CD4-positive, alpha-beta T cell (primary cell): ENCODE measurements at regions not wholly inside any gene's neighbourhood (a gene's known extent, or its start where the extent isn't known, plus 50 kb on each side); places are given as distances from the start of the nearest gene placed in this dataset.

Experiments used
- ATAC-seq: fragments of 200-7000 bp; cut with Tn5 transposase; one replicate; pipeline ENCODE4 v1.10.0; 2022; ENCODE audit warnings: mild to moderate bottlenecking; ENCODE audit not compliant: poor library complexity
- CTCF ChIA-PET: fragments of 350-600 bp; sonication (Branson Sonifier 250); formaldehyde crosslinking; loops from one replicate; lab custom pipeline; 2021; ENCODE audit warnings: antibody characterized with exemption, inconsistent platforms; lab: Charles Lee
- POLR2A ChIA-PET: fragments of 350-600 bp; sonication (Branson Sonifier 250); formaldehyde crosslinking; loops from one replicate; lab custom pipeline; 2021; ENCODE audit warnings: antibody characterized with exemption, inconsistent platforms; lab: Charles Lee
- DNase-seq, 14 experiments: peaks; one replicate each; pipeline ENCODE4 v3.0.0-alpha.2; 2013 to 2020; ENCODE audit warnings: mixed read lengths in 2 of 14
- H3K27ac ChIP-seq, 2 donors: one replicate each; pipeline versions ENCODE4 v1.5.1 to v1.7.0; 2013; ENCODE audit warnings: low read length in 2 of 2, low read depth in 1 of 2, mild to moderate bottlenecking in 1 of 2
- H3K27me3 ChIP-seq, 2 experiments: 1 replicate in 1 of 2; 2 replicates in 1 of 2; pipeline versions ENCODE4 v1.6.1 to v1.7.0; 2013; ENCODE audit warnings: low read length in 2 of 2, control low read depth in 1 of 2, mild to moderate bottlenecking in 1 of 2, moderate library complexity in 1 of 2; ENCODE audit not compliant: insufficient read depth in 2 of 2, control insufficient read depth in 1 of 2
- H3K36me3 ChIP-seq: one replicate; pipeline ENCODE4 v1.6.1; 2013; ENCODE audit warnings: low read length, control low read depth; ENCODE audit not compliant: insufficient read depth
- H3K4me1 ChIP-seq: one replicate; pipeline ENCODE4 v1.6.1; 2013; ENCODE audit warnings: low read length, control low read depth; ENCODE audit not compliant: insufficient read depth
- H3K4me3 ChIP-seq: one replicate; pipeline ENCODE4 v1.5.1; 2013; ENCODE audit warnings: mild to moderate bottlenecking, low read length, moderate library complexity
- H3K9me3 ChIP-seq, 2 experiments: 1 replicate in 1 of 2; 2 replicates in 1 of 2; pipeline versions ENCODE4 v1.6.1 to v1.7.0; 2013; ENCODE audit warnings: low read length in 2 of 2, mild to moderate bottlenecking in 2 of 2, control low read depth in 1 of 2, moderate library complexity in 1 of 2; ENCODE audit not compliant: control insufficient read depth in 1 of 2, insufficient read depth in 1 of 2
- H3K27ac Mint-ChIP-seq: one replicate; pipeline ENCODE4 v1.8.0; 2020; ENCODE audit warnings: mixed read lengths
- H3K27me3 Mint-ChIP-seq: one replicate; pipeline ENCODE4 v1.8.0; 2021; ENCODE audit warnings: mixed read lengths
- H3K36me3 Mint-ChIP-seq: one replicate; pipeline ENCODE4 v1.8.0; 2021; ENCODE audit warnings: low read depth, mixed read lengths
- H3K4me1 Mint-ChIP-seq: one replicate; pipeline ENCODE4 v1.8.0; 2021; ENCODE audit warnings: low read depth, mixed read lengths
- H3K4me3 Mint-ChIP-seq: one replicate; pipeline ENCODE4 v1.8.0; 2020; ENCODE audit warnings: mild to moderate bottlenecking, mixed read lengths
- H3K9me3 Mint-ChIP-seq: one replicate; pipeline ENCODE4 v1.8.0; 2020; ENCODE audit warnings: mixed read lengths
- CTCF ChIP-seq: fragments of 200-600 bp; IDR thresholded peaks from one replicate; pipeline ENCODE4 v1.8.0; 2022; ENCODE audit warnings: antibody characterized with exemption, mild to moderate bottlenecking
- intact Hi-C, 2 experiments: fragments of 100-400 bp; cut with DNase I in 1 of 2; cut with micrococcal nuclease in 1 of 2; formaldehyde crosslinking; loops; one replicate each; pipeline versions ENCODE4 v1.15.1 to v1.9.0; 2023 to 2025; cut with DNase I, micrococcal nuclease

- Histone ChIP-seq H3K9me3 (peaks cover 0 to 6% of the 10 kb centered on the region in 2 experiments), H3K27ac (no peak overlapping the region), H3K4me3 (no peak overlapping the region), H3K36me3 (no peaks in the 10 kb centered on the region), H3K27me3 (no peaks in the 10 kb centered on the region), H3K4me1 (no peaks in the 10 kb centered on the region)
- Mint-ChIP-seq H3K27me3 (no peaks in the 10 kb centered on the region), H3K27ac (no peak overlapping the region), H3K9me3 (peaks cover 3% of the 10 kb centered on the region), H3K4me1 (no peaks in the 10 kb centered on the region), H3K36me3 (no peaks in the 10 kb centered on the region), H3K4me3 (no peak overlapping the region)
- intact Hi-C loops, result loop anchor here in 1 of 2 experiments (10.0 kb wide), 1 partner anchor 65 kb away; no protein-coding TSS in a partner anchor
- ATAC-seq (no peak), DNase-seq (no peak)
- POLR2A ChIA-PET, result no interaction called here
- no peak for TF ChIP-seq CTCF
- CTCF ChIA-PET, result no interaction called here
Observed at GRCh38 chr17:71470062-71470461, 650.8 kb upstream of the SOX9 start.

GRCh38 chr17:71472809-71473789 lies 647.7 kb upstream of the SOX9 start:
- TF ChIP-seq CTCF, result no peak
- Mint-ChIP-seq H3K4me1 (no peaks in the 10 kb centered on the region), H3K36me3 (no peaks in the 10 kb centered on the region), H3K4me3 (no peak overlapping the region), H3K27ac (no peak overlapping the region), H3K27me3 (no peaks in the 10 kb centered on the region), H3K9me3 (peaks cover under 1% of the 10 kb centered on the region)
- DNase-seq (no peak), ATAC-seq (no peak)
- Histone ChIP-seq H3K27ac (no peak overlapping the region), H3K9me3 (peaks cover 0 to 6% of the 10 kb centered on the region in 2 experiments), H3K4me3 (no peak overlapping the region), H3K36me3 (no peaks in the 10 kb centered on the region), H3K27me3 (no peaks in the 10 kb centered on the region), H3K4me1 (no peaks in the 10 kb centered on the region)
- CTCF ChIA-PET, result no interaction called here
- POLR2A ChIA-PET, result no interaction called here
- intact Hi-C loops, result loop anchor here in 1 of 2 experiments (10.0 kb wide), 1 partner anchor 62 kb away; no protein-coding TSS in a partner anchor

GRCh38 chr17:71477356-71477755 lies 643.5 kb upstream of the SOX9 start:
- ATAC-seq, result no peak
- Histone ChIP-seq H3K36me3 (no peaks in the 10 kb centered on the region), H3K4me3 (no peak overlapping the region), H3K9me3 (no peaks in the 10 kb centered on the region), H3K27ac (no peak overlapping the region), H3K27me3 (no peaks in the 10 kb centered on the region), H3K4me1 (no peaks in the 10 kb centered on the region)
- no peak overlapping the region for H3K4me3 Mint-ChIP-seq
- no peak for DNase-seq
- H3K27ac Mint-ChIP-seq, result no peak overlapping the region
- intact Hi-C loops, result loop anchor here in 1 of 2 experiments (10.0 kb wide), 1 partner anchor 57 kb away; no protein-coding TSS in a partner anchor
- peaks cover 12% of the 10 kb centered on the region for H3K9me3 Mint-ChIP-seq
- H3K27me3 Mint-ChIP-seq, result no peaks in the 10 kb centered on the region
- H3K36me3 Mint-ChIP-seq, result no peaks in the 10 kb centered on the region
- CTCF ChIA-PET, result no interaction called here
- POLR2A ChIA-PET, result no interaction called here
- no peak for TF ChIP-seq CTCF
- H3K4me1 Mint-ChIP-seq, result no peaks in the 10 kb centered on the region
